ENCODE measurements at regions not wholly inside any gene's neighbourhood (a gene's known extent, or its start where the extent isn't known, plus 50 kb on each side); places are given as distances from the start of the nearest gene placed in this dataset.

DNA sequence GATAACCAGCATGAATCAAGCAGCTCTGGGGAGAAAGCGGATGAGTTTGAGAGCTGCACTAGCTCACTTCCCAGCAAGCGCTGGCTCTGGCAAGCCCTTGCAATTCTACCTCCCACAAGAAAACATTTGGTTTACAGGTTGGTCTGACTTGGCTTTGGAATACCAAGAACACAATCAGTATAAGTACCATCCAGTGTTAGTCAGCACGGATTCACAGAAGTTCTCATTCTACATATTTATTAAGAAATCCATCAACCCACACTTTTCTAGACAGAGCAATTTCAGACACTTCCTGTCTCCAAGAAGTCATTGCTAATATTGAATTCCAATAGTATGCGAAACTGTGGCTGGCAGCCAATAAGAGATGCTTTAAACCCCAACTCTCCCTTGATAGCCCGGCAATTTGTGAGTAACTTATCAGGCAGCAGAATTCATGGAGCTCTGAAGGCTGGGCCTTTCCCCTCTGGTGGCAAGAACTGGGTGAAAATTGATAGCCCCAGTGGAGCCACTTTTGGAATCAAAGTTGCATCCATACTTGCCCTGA lies 59.4 kb upstream of the WASF3 start:
- H3K4me3 ChIP-seq (ENCODE audit: low read length), result no peak overlapping the region
- H3K4me1 ChIP-seq (ENCODE audit: control insufficient read depth, insufficient read depth, low read length), result no peaks in the 10 kb centered on the region; the same call in 1 of the 2 replicates
- H3K27me3 ChIP-seq (ENCODE audit: control insufficient read depth, insufficient read depth, low read length), result no peaks in the 10 kb centered on the region
- no peak overlapping the region for H3K27ac ChIP-seq (ENCODE audit: low read length)
- no CpG with 5 or more reads among the region's 5 CpGs for WGBS (ENCODE audit: insufficient coverage, insufficient read length)
- no peaks in the 10 kb centered on the region for H3K36me3 ChIP-seq (ENCODE audit: control insufficient read depth, insufficient read depth, low read length)
- H3K9me3 ChIP-seq (ENCODE audit: control insufficient read depth, insufficient read depth, low read length), result no peaks in the 10 kb centered on the region
- no peak for DNase-seq (ENCODE audit: low read depth, low spot score)

DNA sequence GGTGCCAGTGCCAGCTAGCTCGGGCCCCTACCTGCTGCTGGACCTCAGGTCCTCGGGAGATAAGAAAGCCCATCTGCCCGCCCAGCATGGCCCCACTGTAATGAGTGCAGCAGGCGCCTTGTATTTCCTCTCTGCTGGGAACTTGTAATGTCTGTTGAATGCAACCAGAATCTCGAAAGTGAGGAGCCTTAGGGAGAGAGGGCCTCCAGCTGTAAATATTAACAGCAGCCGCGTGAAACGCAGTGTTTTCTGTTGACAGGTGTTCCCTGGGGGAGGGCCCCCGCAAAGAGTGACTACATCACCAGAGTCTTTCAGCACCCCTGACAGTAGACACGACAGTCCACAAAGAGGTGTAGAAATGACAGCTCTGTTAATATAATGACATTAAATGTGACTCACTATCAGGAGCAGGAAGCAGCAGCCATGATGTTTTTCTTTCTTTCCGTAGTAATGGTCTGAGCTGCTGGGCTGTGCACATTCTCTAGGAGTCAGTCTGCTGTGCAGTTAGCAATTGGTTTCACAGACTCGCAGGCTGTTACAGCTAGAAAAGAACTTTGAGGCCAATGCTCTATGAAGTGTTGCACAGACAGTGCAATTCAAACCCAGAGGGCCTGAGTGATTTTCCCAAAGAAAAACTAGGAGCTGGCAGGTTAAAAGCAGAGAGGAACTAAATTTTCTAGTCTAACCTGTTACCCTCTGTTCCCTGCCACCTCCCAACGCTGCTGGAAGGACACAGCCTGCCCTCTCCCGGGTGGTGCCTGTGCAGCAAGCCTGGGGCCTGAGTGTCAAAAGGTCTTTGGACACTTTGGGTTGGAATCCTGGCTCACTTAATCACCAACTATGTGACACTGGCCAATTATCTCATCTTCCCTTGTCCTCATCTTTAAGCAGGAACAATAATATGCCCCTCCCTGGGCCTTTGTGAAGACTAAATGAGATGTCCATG lies 58.6 kb upstream of the WASF3 start:
- H3K27me3 ChIP-seq (ENCODE audit: control insufficient read depth, insufficient read depth, low read length), result no peaks in the 10 kb centered on the region
- H3K36me3 ChIP-seq (ENCODE audit: control insufficient read depth, insufficient read depth, low read length), result no peaks in the 10 kb centered on the region
- no CpG with 5 or more reads among the region's 14 CpGs for WGBS (ENCODE audit: insufficient coverage, insufficient read length)
- H3K4me1 ChIP-seq (ENCODE audit: control insufficient read depth, insufficient read depth, low read length), result no peaks in the 10 kb centered on the region; the same call in 1 of the 2 replicates
- DNase-seq (ENCODE audit: low read depth, low spot score), result no peak
- no peak overlapping the region for H3K27ac ChIP-seq (ENCODE audit: low read length)
- no peak overlapping the region for H3K4me3 ChIP-seq (ENCODE audit: low read length)
- no peaks in the 10 kb centered on the region for H3K9me3 ChIP-seq (ENCODE audit: control insufficient read depth, insufficient read depth, low read length)

DNA sequence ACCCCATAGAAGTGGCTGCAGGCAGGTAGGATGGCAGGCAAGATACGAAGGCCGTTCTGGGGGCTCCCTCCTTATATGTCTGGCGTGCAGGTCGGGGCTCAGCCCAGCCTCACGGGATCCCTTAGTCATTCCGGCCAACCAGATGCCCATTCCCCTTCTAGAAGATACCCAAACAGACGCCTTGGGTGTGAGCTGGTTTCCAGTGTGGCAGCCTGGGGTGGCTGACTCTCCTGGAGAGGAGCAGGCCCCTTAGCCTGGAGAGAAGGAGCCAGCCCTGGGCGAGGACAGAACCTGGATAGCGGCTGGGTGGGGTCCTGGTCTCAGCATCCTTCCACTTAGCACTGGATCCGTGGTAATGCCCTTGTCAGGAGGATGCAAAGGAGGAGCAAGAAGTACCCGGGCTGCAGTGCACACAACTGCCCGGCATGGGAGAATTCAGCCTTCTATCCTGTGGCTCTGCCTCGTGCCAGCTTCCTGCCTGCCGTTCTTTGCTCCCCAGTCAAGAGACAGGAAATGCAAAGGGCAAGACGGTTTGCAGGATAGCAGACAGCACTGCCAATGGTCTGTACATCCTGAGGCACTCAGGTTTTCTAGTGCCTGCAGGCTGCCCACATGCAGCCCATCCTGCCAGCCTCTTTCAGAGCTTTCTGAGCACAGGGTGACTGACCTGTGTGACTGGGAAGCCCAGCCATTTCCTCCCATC lies 56.7 kb upstream of the WASF3 start:
- no CpG with 5 or more reads among the region's 15 CpGs for WGBS (ENCODE audit: insufficient coverage, insufficient read length)

DNA sequence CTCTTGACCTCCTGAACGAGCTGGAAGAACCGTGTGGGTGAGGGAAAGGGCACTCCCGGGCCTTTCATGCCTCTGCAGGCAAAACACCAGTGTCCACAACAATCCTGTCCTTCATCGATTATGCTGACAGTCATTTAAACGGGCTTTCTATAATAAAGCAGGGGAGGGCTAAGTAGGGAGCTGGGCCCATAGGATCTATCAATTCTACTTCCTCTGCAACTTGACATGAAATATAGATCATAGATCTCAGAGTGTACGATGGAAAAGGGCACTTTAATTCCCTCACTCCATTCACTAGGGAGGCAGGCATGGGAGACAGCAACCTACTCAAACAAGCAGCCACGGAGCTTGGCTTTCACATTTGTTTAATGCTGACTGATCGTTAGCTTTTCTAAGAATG lies 55.8 kb upstream of the WASF3 start:
- Histone ChIP-seq H3K27me3 (ENCODE audit: control insufficient read depth, insufficient read depth, low read length) (no peaks in the 10 kb centered on the region), H3K27ac (ENCODE audit: low read length) (no peak overlapping the region), H3K4me3 (ENCODE audit: low read length) (no peak overlapping the region), H3K36me3 (ENCODE audit: control insufficient read depth, insufficient read depth, low read length) (no peaks in the 10 kb centered on the region), H3K4me1 (ENCODE audit: control insufficient read depth, insufficient read depth, low read length) (no peaks in the 10 kb centered on the region; the same call in 1 of the 2 replicates), H3K9me3 (ENCODE audit: control insufficient read depth, insufficient read depth, low read length) (no peaks in the 10 kb centered on the region)
- no peak for DNase-seq (ENCODE audit: low read depth, low spot score)
- whole genome bisulfite sequencing (ENCODE audit: insufficient coverage, insufficient read length), result no CpG with 5 or more reads among the region's 8 CpGs

More for the DNA sequence above, 56.7 kb upstream of the WASF3 start:
- Histone ChIP-seq H3K4me3 (ENCODE audit: low read length) (no peak overlapping the region), H3K27me3 (ENCODE audit: control insufficient read depth, insufficient read depth, low read length) (no peaks in the 10 kb centered on the region), H3K4me1 (ENCODE audit: control insufficient read depth, insufficient read depth, low read length) (no peaks in the 10 kb centered on the region; the same call in 1 of the 2 replicates), H3K9me3 (ENCODE audit: control insufficient read depth, insufficient read depth, low read length) (no peaks in the 10 kb centered on the region), H3K27ac (ENCODE audit: low read length) (no peak overlapping the region), H3K36me3 (ENCODE audit: control insufficient read depth, insufficient read depth, low read length) (no peaks in the 10 kb centered on the region)
- DNase-seq (ENCODE audit: low read depth, low spot score), result no peak

DNA sequence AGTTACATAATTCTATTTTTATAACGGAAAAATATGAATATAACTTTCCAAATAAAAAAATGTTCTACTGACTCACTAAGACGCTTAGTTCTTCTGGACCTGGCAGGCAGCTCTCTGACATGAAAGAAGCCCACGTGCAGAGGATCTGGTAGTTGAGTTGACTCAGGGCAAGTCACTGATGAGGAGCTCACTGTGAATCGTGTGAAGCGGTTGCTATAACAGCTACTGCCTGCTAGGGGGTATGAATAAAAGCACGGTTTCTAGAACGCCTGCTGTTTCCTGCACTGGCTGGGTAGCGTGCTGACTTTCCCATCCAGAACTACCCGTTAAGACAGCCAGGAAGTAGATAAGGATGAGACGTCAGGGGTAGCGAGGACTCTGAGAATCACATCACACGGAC lies 54.7 kb upstream of the WASF3 start:
- no CpG with 5 or more reads among the region's 12 CpGs for WGBS (ENCODE audit: insufficient coverage, insufficient read length)
- DNase-seq (ENCODE audit: low read depth, low spot score), result no peak

DNA sequence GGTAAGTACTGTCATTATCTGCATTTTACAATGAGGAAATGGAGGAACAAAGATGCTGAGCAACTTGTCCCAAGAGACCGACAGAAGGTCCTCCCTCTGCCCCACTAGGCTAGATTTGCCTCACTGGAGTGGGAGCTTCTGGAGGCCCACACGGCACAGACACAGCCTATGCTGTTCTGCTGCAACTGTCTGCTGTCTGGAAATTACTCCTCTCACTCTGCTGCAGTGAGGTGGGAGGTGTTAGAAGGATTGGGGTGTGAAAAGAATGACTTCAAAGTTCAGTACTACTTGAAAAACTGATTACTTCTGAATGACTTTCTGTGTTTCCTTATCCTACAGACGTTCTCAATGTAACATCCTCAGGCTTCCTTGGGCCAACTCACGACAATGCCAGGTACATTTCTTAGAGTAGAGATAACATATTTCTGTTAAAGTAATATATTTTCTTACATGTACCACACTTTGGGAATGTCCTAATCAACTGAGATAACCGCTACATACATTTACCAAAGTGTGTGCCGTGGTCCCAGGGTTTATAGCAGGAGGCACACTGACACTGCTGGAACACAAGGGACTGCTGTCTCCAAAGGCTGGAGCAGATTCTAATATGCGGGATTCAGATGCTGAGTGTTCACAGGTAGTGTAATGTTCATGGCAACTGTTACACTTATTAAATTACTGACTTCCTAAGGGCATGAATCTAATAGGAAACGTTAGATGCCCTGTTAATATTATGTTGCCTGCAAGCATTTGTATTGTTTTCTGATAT lies 53.5 kb upstream of the WASF3 start:
- Histone ChIP-seq H3K36me3 (ENCODE audit: control insufficient read depth, insufficient read depth, low read length) (no peaks in the 10 kb centered on the region), H3K9me3 (ENCODE audit: control insufficient read depth, insufficient read depth, low read length) (peaks cover 2% of the 10 kb centered on the region), H3K27me3 (ENCODE audit: control insufficient read depth, insufficient read depth, low read length) (no peaks in the 10 kb centered on the region), H3K4me1 (ENCODE audit: control insufficient read depth, insufficient read depth, low read length) (no peaks in the 10 kb centered on the region; the same call in 1 of the 2 replicates), H3K4me3 (ENCODE audit: low read length) (no peak overlapping the region), H3K27ac (ENCODE audit: low read length) (no peak overlapping the region)
- no CpG with 5 or more reads among the region's 8 CpGs for WGBS (ENCODE audit: insufficient coverage, insufficient read length)
- DNase-seq (ENCODE audit: low read depth, low spot score), result no peak

More for the DNA sequence above, 54.7 kb upstream of the WASF3 start:
- Histone ChIP-seq H3K9me3 (ENCODE audit: control insufficient read depth, insufficient read depth, low read length) (no peaks in the 10 kb centered on the region), H3K4me1 (ENCODE audit: control insufficient read depth, insufficient read depth, low read length) (no peaks in the 10 kb centered on the region; the same call in 1 of the 2 replicates), H3K4me3 (ENCODE audit: low read length) (no peak overlapping the region), H3K27ac (ENCODE audit: low read length) (no peak overlapping the region), H3K27me3 (ENCODE audit: control insufficient read depth, insufficient read depth, low read length) (no peaks in the 10 kb centered on the region), H3K36me3 (ENCODE audit: control insufficient read depth, insufficient read depth, low read length) (no peaks in the 10 kb centered on the region)
